ENCODE measurements at regions not wholly inside any gene's neighbourhood (a gene's known extent, or its start where the extent isn't known, plus 50 kb on each side); places are given as distances from the start of the nearest gene placed in this dataset.

DNA sequence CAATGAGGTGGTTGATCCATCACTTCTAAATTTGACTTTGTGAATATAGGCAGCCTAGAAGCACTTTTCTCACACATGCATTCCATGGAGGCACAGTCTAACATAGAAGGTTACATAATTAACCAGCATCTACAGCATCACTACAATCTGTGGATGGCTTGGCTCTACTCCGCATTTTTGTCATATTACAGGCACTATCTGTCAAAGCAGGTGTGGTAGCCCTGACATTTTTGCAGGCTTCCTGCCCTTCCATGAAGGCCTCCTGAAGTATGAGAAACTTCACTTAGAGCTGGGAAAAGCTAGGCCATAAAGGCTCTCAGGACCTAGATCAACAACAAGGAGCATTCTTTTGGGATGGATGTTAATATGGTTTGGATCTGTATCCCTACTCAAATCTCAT is 378.0 kb downstream of the ANXA1 start:
- no peaks in the 10 kb centered on the region for H3K4me1 Mint-ChIP-seq
- no peak overlapping the region for H3K27ac Mint-ChIP-seq
- no peaks in the 10 kb centered on the region for H3K36me3 Mint-ChIP-seq
- no peaks in the 10 kb centered on the region for H3K9me3 Mint-ChIP-seq (ENCODE audit: low read depth)
- no peak overlapping the region for H3K4me3 Mint-ChIP-seq
- CTCF ChIA-PET = no interaction called here
- H3K27me3 Mint-ChIP-seq = no peaks in the 10 kb centered on the region
- DNase-seq = no peak
- no peak for ATAC-seq

DNA sequence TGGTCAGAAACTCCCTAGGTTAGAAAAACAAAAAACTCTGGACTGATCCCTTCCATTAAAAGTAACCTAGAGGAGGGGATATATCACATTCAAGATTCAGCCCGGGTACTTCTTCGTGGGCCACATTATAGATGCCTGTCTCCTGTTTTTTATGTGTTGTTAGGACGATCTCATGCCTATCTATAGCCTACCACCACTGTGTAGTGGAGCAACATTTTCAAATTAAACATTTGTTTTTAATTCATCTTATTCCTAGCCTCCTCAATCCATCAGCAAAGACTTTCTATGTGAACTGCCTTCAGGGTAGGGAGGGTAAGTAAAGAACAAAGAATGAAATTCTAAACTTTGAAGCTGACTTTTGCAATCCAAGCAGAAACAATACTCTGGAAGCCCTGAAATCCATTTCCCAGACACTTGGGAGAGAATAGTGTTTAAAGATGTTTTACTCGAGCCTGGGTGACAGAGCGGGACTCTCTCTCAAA is 379.4 kb downstream of the ANXA1 start:
- H3K4me3 Mint-ChIP-seq = no peak overlapping the region
- H3K27ac Mint-ChIP-seq = no peak overlapping the region
- ATAC-seq = no peak

DNA sequence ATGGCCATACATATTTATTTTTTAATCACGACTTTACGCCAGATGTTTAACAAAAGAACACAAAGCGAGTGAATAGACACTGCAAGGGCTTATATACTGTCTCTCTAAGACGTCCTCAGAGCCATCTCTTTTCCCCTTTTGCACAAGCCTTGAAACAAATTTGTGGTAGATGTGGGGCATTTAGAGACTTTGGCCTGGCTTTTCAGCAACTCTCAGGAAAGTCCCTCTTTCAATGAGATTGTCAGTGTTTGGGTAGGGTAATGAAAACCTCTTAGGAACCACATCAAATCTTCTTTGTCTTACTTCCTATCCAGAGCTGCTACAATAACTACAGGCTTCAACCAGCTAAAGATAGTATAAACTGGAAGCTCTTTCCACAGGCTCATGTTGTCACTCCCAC is 380.0 kb downstream of the ANXA1 start:
- CTCF ChIA-PET = no interaction called here
- ATAC-seq (no peak), DNase-seq (no peak)
- no peak overlapping the region for H3K27ac Mint-ChIP-seq
- H3K4me3 Mint-ChIP-seq = no peak overlapping the region
- no peaks in the 10 kb centered on the region for H3K27me3 Mint-ChIP-seq
- no peaks in the 10 kb centered on the region for H3K36me3 Mint-ChIP-seq
- no peaks in the 10 kb centered on the region for H3K9me3 Mint-ChIP-seq (ENCODE audit: low read depth)
- H3K4me1 Mint-ChIP-seq = no peaks in the 10 kb centered on the region

More for the DNA sequence above, 379.4 kb downstream of the ANXA1 start:
- Mint-ChIP-seq H3K27me3 (no peaks in the 10 kb centered on the region), H3K4me1 (no peaks in the 10 kb centered on the region), H3K36me3 (no peaks in the 10 kb centered on the region), H3K9me3 (ENCODE audit: low read depth) (no peaks in the 10 kb centered on the region)
- CTCF ChIA-PET = no interaction called here
- no peak for DNase-seq

DNA sequence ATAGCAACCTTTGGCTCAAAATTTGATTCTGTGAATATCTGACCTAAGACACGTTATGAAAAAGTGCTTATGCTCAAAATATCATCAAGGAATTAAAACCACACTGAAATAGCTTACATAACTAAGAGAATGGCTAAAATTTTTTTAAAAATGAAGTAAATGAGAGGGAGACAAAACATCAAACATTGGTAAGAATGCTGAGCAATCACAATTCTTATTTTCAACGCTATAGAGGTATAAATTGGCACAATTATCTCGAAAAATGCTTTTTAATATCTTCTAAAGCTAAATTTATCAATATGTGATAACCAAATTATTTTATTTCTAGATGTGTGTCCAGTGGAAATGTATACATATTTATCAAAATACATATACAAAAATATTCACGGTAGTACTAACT is 381.3 kb downstream of the ANXA1 start:
- Mint-ChIP-seq H3K9me3 (ENCODE audit: low read depth) (no peaks in the 10 kb centered on the region), H3K27ac (no peak overlapping the region), H3K4me1 (no peaks in the 10 kb centered on the region), H3K4me3 (no peak overlapping the region), H3K36me3 (no peaks in the 10 kb centered on the region), H3K27me3 (no peaks in the 10 kb centered on the region)
- CTCF ChIA-PET = no interaction called here
- DNase-seq (no peak), ATAC-seq (no peak)

DNA sequence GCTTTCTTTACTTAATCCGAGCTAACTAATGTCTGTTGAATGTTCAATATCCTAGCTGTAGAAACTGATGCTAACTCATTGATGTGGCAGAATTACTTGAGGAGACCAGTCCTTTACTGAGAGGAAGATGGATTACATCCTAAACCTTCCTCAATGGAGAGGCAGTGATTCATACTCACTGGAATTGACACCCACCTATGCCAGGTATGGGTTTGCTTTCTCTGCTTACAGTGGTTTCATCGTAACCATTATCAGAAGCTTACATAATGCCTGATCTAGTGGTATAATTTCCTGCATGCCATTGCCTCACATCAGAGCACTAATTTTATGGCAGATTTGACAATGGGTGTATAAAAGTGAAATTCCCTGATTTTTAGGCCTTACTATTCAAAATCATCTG is 384.7 kb downstream of the ANXA1 start:
- Mint-ChIP-seq H3K4me3 (no peak overlapping the region), H3K4me1 (no peaks in the 10 kb centered on the region), H3K36me3 (no peaks in the 10 kb centered on the region), H3K27ac (no peak overlapping the region), H3K9me3 (ENCODE audit: low read depth) (no peaks in the 10 kb centered on the region), H3K27me3 (no peaks in the 10 kb centered on the region)
- ATAC-seq (no peak), DNase-seq (no peak)
- CTCF ChIA-PET = no interaction called here

DNA sequence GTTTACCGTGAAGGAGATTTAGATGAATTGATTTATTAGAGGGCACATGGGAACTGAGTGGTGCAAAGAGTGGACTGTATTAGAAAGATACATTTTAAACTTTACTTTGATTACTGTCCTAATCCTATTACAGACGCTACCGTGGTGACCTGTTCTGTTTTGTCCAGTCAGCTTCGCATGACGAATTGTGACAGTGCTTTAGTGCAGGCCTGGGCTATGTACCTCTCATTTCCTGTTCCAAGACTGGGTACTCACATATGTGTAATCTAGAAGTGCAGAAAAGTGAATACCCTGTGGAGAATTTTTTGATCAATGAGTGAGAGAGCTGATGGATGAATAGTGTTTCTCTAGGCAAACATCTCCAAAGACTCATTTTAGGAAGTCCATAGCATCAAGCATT is 385.9 kb downstream of the ANXA1 start:
- H3K4me1 Mint-ChIP-seq = no peaks in the 10 kb centered on the region
- no peak for DNase-seq
- H3K9me3 Mint-ChIP-seq (ENCODE audit: low read depth) = no peaks in the 10 kb centered on the region
- H3K27ac Mint-ChIP-seq = no peak overlapping the region
- H3K36me3 Mint-ChIP-seq = no peaks in the 10 kb centered on the region
- no peak for ATAC-seq
- H3K4me3 Mint-ChIP-seq = no peak overlapping the region
- H3K27me3 Mint-ChIP-seq = no peaks in the 10 kb centered on the region
- CTCF ChIA-PET = no interaction called here

DNA sequence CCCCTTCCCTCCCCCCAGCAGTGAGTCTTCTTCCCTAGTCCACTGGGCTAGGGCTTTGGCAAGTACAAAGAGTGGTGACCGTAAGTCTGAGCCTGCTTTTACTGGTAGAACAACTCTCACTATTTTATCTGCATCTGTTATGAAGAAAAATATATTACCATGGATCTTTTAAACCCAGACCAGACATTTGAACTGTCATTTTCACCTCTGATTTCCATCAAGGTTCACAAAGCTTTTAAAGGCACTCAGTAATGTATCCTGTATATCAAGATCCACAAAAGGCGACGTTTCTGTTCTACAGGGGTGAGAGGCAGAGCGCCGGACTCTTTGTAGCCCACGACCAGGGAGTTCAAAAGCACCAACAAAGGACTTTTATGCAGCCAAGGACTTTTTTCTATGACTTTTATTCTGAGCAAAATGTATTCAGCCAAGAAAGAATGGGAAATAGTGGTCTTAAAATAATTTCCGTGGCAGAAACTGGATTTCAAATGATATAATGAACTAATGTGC is 388.3 kb downstream of the ANXA1 start:
- ATAC-seq (no peak), DNase-seq (no peak)
- Mint-ChIP-seq H3K27me3 (no peaks in the 10 kb centered on the region), H3K27ac (no peak overlapping the region), H3K4me3 (no peak overlapping the region), H3K4me1 (no peaks in the 10 kb centered on the region), H3K9me3 (ENCODE audit: low read depth) (no peaks in the 10 kb centered on the region), H3K36me3 (no peaks in the 10 kb centered on the region)
- CTCF ChIA-PET = no interaction called here

DNA sequence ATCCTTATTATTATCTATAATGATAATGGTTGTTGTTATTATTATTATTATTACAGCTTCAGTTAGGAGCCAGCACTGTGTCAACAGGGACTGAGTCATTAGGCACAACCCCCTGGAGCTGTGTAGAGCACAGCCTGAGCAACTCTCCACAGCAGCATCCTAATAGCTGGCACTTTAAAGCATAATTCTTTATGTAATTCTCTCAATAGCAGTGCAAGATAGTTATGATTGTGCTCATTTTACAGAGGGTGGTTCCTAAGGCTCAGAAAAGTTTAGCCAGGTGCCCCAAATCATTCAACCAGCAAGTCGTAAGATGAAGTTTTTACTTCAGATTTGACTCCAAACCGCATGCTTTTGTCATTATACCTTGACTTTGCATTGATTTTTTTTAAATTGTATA is 390.3 kb downstream of the ANXA1 start:
- H3K27me3 Mint-ChIP-seq = no peaks in the 10 kb centered on the region
- no peak for DNase-seq
- no peak overlapping the region for H3K27ac Mint-ChIP-seq
- ATAC-seq = no peak
- no peak overlapping the region for H3K4me3 Mint-ChIP-seq
- no peaks in the 10 kb centered on the region for H3K9me3 Mint-ChIP-seq (ENCODE audit: low read depth)
- CTCF ChIA-PET = no interaction called here
- no peaks in the 10 kb centered on the region for H3K4me1 Mint-ChIP-seq
- no peaks in the 10 kb centered on the region for H3K36me3 Mint-ChIP-seq

DNA sequence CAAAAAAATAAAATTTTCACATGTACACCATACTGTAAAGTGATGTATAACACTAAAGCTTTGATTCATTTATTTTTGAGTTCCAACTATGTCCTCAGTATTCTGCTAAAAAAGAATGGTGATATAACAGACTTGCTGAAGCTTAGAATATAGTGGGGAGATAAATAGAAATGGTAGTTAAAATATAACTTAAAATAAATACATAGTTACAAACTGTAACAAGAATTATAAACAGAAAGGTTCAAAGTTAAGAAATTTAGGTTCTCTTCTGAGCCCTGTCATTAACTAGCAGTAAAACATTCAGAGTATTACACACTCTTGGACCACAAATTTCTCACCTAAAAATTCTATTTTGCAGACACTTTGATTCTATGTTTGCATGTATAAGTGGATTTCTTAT is 392.1 kb downstream of the ANXA1 start:
- Mint-ChIP-seq H3K36me3 (no peaks in the 10 kb centered on the region), H3K4me1 (no peaks in the 10 kb centered on the region), H3K27ac (no peak overlapping the region), H3K4me3 (no peak overlapping the region), H3K27me3 (no peaks in the 10 kb centered on the region), H3K9me3 (ENCODE audit: low read depth) (no peaks in the 10 kb centered on the region)
- ATAC-seq (no peak), DNase-seq (no peak)
- CTCF ChIA-PET = no interaction called here

DNA sequence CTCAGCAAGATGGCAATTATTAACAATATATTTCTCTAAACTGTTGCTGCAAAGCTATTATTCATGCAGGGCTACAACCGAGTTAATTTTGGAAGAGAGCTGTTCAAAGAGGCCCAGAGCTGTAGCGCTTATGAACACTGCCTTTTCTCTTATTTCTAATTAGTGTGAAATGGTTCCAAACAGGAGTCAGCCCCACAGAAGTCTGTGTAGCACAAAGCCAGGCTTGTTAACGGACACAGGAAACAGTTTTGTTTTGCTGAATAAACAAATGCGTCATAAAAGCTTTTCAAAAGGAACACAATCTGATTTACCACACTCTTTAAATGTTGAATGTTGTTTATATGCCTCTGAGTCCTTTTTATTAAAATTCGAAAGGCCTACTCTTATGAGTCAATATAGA is 396.5 kb downstream of the ANXA1 start:
- Mint-ChIP-seq H3K4me1 (no peaks in the 10 kb centered on the region), H3K36me3 (no peaks in the 10 kb centered on the region), H3K9me3 (ENCODE audit: low read depth) (peaks cover 2% of the 10 kb centered on the region), H3K4me3 (no peak overlapping the region), H3K27ac (no peak overlapping the region), H3K27me3 (no peaks in the 10 kb centered on the region)
- CTCF ChIA-PET = no interaction called here
- DNase-seq = no peak
- no peak for ATAC-seq

DNA sequence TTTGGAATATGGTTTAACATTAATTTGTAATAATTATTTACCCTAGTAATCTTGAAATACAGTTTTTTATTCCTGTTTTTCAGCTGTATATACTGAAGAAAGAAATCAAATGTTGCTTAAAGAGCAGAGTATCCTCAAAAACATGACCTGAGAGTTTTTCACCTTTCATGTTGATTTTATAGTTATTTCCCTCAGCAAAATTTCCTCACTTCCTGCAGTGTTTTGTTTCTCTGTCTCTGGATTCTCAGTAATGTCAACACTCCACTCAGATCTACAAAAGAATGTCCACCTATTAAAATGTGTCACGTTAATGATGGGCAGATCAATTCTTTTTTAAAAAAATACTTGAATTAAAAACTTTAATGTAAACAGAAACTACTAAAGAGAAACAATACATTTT is 398.3 kb downstream of the ANXA1 start:
- H3K4me1 Mint-ChIP-seq = no peaks in the 10 kb centered on the region
- CTCF ChIA-PET = no interaction called here
- H3K4me3 Mint-ChIP-seq = no peak overlapping the region
- no peaks in the 10 kb centered on the region for H3K36me3 Mint-ChIP-seq
- ATAC-seq (no peak), DNase-seq (no peak)
- no peak overlapping the region for H3K27ac Mint-ChIP-seq
- H3K9me3 Mint-ChIP-seq (ENCODE audit: low read depth) = peaks cover 2% of the 10 kb centered on the region
- no peaks in the 10 kb centered on the region for H3K27me3 Mint-ChIP-seq

DNA sequence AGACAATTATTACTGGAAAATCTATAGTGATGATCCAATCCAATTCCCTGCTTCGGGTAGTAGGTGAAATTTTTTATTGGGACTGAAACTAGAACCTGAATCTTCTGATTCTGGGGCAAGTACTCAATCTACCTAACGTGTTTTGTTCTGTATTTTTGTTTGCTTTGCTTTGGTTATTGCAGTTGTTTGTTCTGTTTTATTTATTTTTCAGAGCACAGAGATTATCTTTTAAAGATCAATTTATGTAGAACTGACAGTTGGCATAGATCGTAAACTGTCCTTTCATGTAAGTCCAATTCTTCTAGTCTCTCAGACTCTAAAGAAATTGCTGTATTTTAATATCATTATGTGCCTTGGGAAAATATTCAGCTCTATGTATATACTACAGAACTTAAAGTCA is 401.6 kb downstream of the ANXA1 start:
- ATAC-seq (no peak), DNase-seq (no peak)
- H3K4me1 Mint-ChIP-seq = no peaks in the 10 kb centered on the region
- H3K4me3 Mint-ChIP-seq = no peak overlapping the region
- H3K9me3 Mint-ChIP-seq (ENCODE audit: low read depth) = peaks cover 2% of the 10 kb centered on the region
- H3K27me3 Mint-ChIP-seq = no peaks in the 10 kb centered on the region
- CTCF ChIA-PET = no interaction called here
- no peak overlapping the region for H3K27ac Mint-ChIP-seq
- H3K36me3 Mint-ChIP-seq = no peaks in the 10 kb centered on the region

DNA sequence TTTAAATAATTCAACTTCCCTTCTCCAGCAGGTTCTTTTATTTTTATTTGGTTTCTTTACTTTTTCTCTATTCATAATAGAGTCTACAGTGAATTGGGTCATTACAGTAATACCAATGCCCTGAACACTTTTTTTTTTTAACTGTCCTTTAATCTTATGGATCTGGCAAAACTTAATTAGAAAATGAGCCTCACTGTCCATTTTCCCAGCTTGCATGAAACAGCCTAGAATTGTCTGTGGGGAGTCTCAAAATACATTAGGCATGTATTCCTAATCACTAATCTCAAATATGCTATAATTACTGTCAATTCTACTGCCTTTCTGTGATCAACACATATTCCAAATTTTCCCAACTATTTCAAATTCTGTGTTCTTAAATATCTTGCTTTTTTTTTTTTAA is 406.8 kb downstream of the ANXA1 start:
- Mint-ChIP-seq H3K4me1 (no peaks in the 10 kb centered on the region), H3K27ac (no peak overlapping the region), H3K27me3 (no peaks in the 10 kb centered on the region), H3K36me3 (no peaks in the 10 kb centered on the region), H3K9me3 (ENCODE audit: low read depth) (peaks cover 2% of the 10 kb centered on the region), H3K4me3 (no peak overlapping the region)
- CTCF ChIA-PET = no interaction called here
- DNase-seq (no peak), ATAC-seq (no peak)

DNA sequence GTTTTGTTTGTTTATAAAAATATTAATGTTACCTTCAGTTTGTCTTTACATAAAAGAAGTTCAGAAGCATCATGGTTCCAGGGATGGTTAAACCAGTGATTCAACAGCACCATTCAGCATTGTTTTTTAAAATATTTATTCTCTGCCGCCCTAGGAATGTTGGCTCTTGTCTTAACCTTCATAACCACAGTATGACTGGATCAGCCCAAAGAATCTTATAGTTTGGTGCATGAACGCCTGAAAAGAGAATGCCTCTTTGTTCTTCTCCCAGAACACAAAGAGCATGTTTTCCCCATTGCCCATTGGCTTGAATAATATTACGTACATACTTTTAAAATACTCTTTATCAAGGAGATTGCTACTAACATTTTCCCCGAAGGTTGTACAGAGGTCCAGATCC is 413.4 kb downstream of the ANXA1 start:
- no peaks in the 10 kb centered on the region for H3K27me3 Mint-ChIP-seq
- ATAC-seq (no peak), DNase-seq (no peak)
- no peak overlapping the region for H3K27ac Mint-ChIP-seq
- H3K9me3 Mint-ChIP-seq (ENCODE audit: low read depth) = peaks cover 1% of the 10 kb centered on the region
- no peaks in the 10 kb centered on the region for H3K4me1 Mint-ChIP-seq
- no peak overlapping the region for H3K4me3 Mint-ChIP-seq
- CTCF ChIA-PET = no interaction called here
- no peaks in the 10 kb centered on the region for H3K36me3 Mint-ChIP-seq

DNA sequence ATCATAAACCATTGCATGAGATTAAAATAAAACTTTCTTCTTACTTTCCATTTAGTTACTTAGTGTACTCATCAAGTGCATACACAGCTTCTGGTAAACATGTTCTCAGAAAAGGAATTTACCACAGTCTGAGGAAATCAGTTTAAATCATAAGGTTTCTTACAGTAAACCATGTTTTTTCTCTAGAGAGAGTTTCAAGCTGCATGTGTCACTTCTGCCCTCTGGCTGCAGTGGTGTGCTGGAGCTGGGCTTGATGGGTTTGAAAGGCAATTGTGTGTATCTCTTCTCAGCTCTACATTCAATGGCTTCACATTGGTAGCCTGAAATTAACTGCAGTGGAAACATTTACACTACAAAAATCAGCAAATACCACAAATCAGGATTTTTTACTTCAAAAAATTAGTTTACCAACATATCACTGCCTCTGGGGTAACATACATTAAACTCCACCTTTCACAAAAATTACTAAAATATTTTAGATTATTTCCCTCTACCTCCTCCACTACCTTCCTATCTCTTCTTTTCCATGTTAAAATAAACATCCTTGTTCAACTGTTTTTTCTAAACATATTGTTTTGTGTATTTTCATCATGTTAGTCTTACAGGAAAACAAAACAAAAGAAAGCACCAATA is 414.3 kb downstream of the ANXA1 start:
- no peak for DNase-seq
- no peaks in the 10 kb centered on the region for H3K36me3 Mint-ChIP-seq

More for the DNA sequence above, 414.3 kb downstream of the ANXA1 start:
- no peaks in the 10 kb centered on the region for H3K4me1 Mint-ChIP-seq
- CTCF ChIA-PET = no interaction called here
- H3K27me3 Mint-ChIP-seq = no peaks in the 10 kb centered on the region
- H3K27ac Mint-ChIP-seq = no peak overlapping the region
- H3K9me3 Mint-ChIP-seq (ENCODE audit: low read depth) = no peaks in the 10 kb centered on the region
- ATAC-seq = no peak
- H3K4me3 Mint-ChIP-seq = no peak overlapping the region
